ENCODE measurements at regions not wholly inside any gene's neighbourhood (a gene's known extent, or its start where the extent isn't known, plus 50 kb on each side); places are given as distances from the start of the nearest gene placed in this dataset.

DNA sequence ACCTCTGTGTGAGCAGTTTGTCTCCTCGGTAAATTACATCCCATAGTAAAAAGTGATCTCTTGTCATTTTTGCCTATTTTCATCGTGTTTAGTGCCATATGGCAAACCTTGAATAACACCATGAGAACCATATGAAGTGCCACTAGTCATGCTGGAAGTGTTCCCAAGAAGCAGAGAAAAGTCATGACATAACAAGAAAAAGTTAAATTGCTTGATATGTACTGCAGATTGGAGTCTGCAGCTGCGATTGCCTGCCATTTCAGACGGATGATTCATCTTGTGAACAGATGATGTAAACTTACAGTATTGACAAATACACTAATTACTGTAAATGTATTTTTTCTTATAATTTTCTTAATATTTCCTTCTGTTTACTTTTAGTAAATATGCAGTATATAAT, 846.7 kb downstream of the BCL11A start:
- TF ChIP-seq, protein P1, sequence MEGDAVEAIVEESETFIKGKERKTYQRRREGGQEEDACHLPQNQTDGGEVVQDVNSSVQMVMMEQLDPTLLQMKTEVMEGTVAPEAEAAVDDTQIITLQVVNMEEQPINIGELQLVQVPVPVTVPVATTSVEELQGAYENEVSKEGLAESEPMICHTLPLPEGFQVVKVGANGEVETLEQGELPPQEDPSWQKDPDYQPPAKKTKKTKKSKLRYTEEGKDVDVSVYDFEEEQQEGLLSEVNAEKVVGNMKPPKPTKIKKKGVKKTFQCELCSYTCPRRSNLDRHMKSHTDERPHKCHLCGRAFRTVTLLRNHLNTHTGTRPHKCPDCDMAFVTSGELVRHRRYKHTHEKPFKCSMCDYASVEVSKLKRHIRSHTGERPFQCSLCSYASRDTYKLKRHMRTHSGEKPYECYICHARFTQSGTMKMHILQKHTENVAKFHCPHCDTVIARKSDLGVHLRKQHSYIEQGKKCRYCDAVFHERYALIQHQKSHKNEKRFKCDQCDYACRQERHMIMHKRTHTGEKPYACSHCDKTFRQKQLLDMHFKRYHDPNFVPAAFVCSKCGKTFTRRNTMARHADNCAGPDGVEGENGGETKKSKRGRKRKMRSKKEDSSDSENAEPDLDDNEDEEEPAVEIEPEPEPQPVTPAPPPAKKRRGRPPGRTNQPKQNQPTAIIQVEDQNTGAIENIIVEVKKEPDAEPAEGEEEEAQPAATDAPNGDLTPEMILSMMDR (IDR thresholded peaks at IDR 0.05; ENCODE audit: low read depth, low read length, missing control alignments) = no peak
- no peak for DNase-seq (ENCODE audit: low read depth)
- H3K4me3 ChIP-seq (ENCODE audit: low read depth, low read length) = no peak overlapping the region

DNA sequence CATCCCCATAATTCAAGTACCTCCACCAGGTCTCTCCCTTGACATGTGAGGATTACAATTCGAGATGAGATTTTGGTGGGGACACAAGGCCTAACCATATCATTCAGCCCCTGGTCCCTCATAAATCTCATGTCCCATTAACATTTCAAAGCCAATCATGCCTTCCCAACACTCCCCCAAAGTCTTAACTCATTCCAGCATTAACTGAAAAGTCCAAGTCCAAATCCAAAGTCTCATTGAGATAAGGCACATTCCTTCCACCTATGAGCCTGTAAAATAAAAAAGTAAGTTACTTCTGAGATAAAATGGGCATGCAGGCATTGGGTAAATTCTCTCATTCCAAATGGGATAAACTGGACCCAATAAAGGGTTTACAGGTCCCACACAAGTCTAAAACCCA, 849.7 kb downstream of the BCL11A start:
- no peak for DNase-seq (ENCODE audit: low read depth)
- TF ChIP-seq, protein P1 (IDR thresholded peaks at IDR 0.05; ENCODE audit: low read depth, low read length, missing control alignments) = no peak

DNA sequence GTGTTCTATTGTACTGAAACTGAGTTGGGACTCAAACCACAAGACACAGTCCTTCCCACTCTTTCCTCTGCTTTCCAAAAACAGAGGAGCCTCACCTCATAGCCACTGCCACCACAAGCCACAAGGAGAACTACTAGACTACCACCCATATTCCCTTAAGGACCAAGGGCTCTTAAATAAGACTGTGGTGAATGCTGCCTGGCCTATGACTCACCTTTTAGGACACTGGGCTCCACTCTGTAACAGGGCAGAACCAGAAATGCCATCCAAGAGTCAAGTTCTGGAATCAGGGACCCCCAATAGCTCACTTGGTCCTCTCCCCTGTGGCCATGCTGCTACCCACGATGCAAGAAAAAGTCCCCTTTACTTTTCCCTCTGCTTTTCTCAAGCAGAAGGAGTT, 851.4 kb downstream of the BCL11A start:
- H3K4me3 ChIP-seq (ENCODE audit: low read depth, low read length) = no peak overlapping the region
- TF ChIP-seq, protein P1 (IDR thresholded peaks at IDR 0.05; ENCODE audit: low read depth, low read length, missing control alignments) = no peak
- no peak for DNase-seq (ENCODE audit: low read depth)

More for the DNA sequence above, 849.7 kb downstream of the BCL11A start:
- no peak overlapping the region for H3K4me3 ChIP-seq (ENCODE audit: low read depth, low read length)

DNA sequence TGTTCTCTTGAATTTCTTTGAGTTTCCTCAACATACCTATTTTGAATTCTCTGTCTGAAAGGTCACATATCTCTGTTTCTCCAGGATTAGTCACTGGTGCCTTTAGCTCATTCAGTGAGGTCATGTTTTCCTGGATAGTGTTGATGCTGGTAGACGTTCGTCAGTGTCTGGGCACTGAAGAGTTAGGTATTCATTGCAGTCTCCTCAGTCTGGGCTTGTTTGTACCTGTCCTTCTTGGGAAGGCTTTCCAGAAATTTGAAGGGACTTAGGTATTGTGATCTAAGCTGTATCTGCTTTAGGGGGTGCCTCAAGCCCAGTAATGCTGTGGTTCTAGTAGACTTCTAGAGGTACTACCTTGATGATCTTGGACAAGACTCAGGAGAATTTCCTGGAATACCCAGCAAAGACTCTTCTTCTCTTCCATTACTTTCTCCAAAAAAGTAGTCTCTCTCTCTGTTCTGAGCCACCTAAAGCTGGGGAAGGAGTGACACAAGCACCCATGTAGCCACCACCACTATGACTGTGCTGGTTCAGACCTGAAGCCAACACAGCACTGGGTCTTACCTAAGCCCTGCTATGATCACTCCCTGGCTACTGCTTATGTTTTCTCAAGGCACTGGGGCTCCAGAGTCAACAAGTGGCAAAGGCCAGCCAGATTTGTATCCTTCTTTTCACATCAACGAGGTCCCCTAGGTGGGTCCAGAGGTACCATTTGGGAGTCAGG, 852.0 kb downstream of the BCL11A start:
- TF ChIP-seq, protein P1 (IDR thresholded peaks at IDR 0.05; ENCODE audit: low read depth, low read length, missing control alignments) = no peak
- no peak overlapping the region for H3K4me3 ChIP-seq (ENCODE audit: low read depth, low read length)
- DNase-seq (ENCODE audit: low read depth) = no peak

DNA sequence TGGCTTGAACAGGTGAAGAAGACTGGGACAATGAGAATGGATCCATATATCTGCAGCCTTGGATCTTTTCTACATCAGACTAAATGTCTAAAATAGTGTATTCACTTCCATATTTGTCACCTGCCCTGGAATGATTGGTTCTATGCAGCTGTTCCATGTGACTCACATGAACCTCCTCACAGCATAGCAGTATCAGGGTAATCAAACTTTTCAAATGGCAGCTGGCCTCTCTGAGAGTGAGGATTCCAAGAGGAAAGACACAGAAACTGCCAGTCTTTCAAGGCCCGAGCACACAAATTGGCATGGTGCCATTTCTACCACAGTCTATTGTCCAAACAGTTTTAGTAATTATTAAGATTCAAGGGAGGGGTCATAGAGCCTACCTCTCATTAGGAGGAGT, 859.3 kb downstream of the BCL11A start:
- TF ChIP-seq, protein P1 (IDR thresholded peaks at IDR 0.05; ENCODE audit: low read depth, low read length, missing control alignments) = no peak
- H3K4me3 ChIP-seq (ENCODE audit: low read depth, low read length) = no peak overlapping the region
- no peak for DNase-seq (ENCODE audit: low read depth)

DNA sequence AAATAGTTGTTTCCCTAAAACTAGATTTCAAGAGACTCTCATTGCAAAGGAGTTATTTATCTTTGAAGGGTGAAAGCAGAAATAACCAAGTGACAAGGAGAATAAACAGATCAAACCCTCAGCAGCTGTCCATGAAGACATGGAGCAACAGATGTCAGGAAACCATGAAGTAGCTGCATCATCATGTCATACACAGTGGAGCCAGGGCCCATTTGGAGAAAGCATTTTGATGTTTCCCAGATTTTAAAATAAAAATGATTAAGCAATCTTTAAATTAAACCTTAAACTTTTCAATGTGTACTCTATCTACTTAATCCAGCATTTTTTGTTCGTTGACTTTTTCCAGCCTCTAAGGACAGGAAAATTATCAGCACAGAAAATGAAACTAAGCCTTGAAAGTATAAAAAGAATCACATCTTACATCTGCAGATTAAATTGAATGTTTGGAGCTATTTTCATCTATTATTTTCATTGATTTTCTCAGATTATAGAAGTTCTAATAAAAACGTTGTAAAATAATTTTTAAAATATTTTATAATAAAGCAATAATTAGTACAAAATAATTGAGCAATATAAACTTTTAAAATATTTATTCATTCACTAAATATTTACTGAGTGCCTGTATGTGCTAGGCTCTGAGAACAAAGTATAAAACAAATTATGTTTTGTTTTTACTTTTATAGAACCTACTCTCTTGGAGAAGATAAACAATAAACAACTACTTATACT, 860.1 kb downstream of the BCL11A start:
- DNase-seq (ENCODE audit: low read depth) = no peak

More for the DNA sequence above, 860.1 kb downstream of the BCL11A start:
- H3K4me3 ChIP-seq (ENCODE audit: low read depth, low read length) = no peak overlapping the region
- TF ChIP-seq, protein P1 (IDR thresholded peaks at IDR 0.05; ENCODE audit: low read depth, low read length, missing control alignments) = no peak
